GM23248 (cell line): ENCODE measurements at regions not wholly inside any gene's neighbourhood (a gene's known extent, or its start where the extent isn't known, plus 50 kb on each side); places are given as distances from the start of the nearest gene placed in this dataset.
A peak's percentile ranks its signal among the peaks of the same experiment; 100 is the strongest.

Experiments used
- DNase-seq: peaks from one replicate; pipeline ENCODE4 v3.0.0-alpha.2; 2015
- H2AFZ ChIP-seq: fragments of 200-600 bp; sonication (generic); 2 replicates; pipeline ENCODE4 v1.6.1; 2016; ENCODE audit warnings: antibody characterized with exemption
- H3F3A ChIP-seq: fragments of 200-600 bp; sonication (generic); 2 replicates; pipeline ENCODE4 v1.6.1; 2016; ENCODE audit warnings: mild to moderate bottlenecking, antibody characterized with exemption, mixed run types; ENCODE audit not compliant: insufficient read depth
- H3K27ac ChIP-seq: fragments of 200-600 bp; sonication (generic); 2 replicates; pipeline ENCODE4 v1.5.1; 2016; ENCODE audit warnings: mild to moderate bottlenecking
- H3K27me3 ChIP-seq: fragments of 200-600 bp; sonication (generic); replicated peaks from 2 replicates; pipeline ENCODE4 v1.6.1; 2016; ENCODE audit warnings: mild to moderate bottlenecking; ENCODE audit not compliant: insufficient read depth
- H3K36me3 ChIP-seq: fragments of 200-600 bp; sonication (generic); 2 replicates; pipeline ENCODE4 v1.6.1; 2016; ENCODE audit warnings: low read depth, mild to moderate bottlenecking
- H3K4me1 ChIP-seq: fragments of 200-600 bp; sonication (generic); 2 replicates; pipeline ENCODE4 v1.6.1; 2016; ENCODE audit warnings: mild to moderate bottlenecking; ENCODE audit not compliant: insufficient read depth
- H3K4me2 ChIP-seq: fragments of 200-600 bp; sonication (generic); one replicate; pipeline ENCODE4 v1.6.1; 2016; ENCODE audit warnings: mild to moderate bottlenecking; ENCODE audit not compliant: unreplicated experiment
- H3K4me3 ChIP-seq: fragments of 200-600 bp; sonication (generic); 2 replicates; pipeline ENCODE4 v1.5.1; 2016; ENCODE audit warnings: mild to moderate bottlenecking
- H3K79me2 ChIP-seq: fragments of 200-600 bp; sonication (generic); 2 replicates; pipeline ENCODE4 v1.6.1; 2016; ENCODE audit warnings: mild to moderate bottlenecking; ENCODE audit not compliant: insufficient read depth
- H3K9ac ChIP-seq: fragments of 200-600 bp; sonication (generic); 2 replicates; pipeline ENCODE4 v1.6.1; 2016; ENCODE audit warnings: mild to moderate bottlenecking
- H3K9me2 ChIP-seq: fragments of 200-600 bp; sonication (generic); 2 replicates; pipeline ENCODE4 v1.6.1; 2016; ENCODE audit warnings: mixed run types, mild to moderate bottlenecking, moderate library complexity; ENCODE audit not compliant: insufficient read depth
- H3K9me3 ChIP-seq: fragments of 200-600 bp; sonication (generic); one replicate; pipeline ENCODE4 v1.6.1; 2017; ENCODE audit warnings: low read depth
- H4K20me1 ChIP-seq: fragments of 200-600 bp; sonication (generic); 2 replicates; pipeline ENCODE4 v1.6.0; 2016; ENCODE audit not compliant: insufficient read depth
- EZH2 ChIP-seq: fragments of 200-600 bp; sonication (generic); IDR thresholded peaks from 2 replicates; pipeline ENCODE4 v1.6.1; 2018; ENCODE audit warnings: antibody characterized with exemption, mild to moderate bottlenecking; ENCODE audit not compliant: insufficient read depth, poor library complexity, severe bottlenecking
- EZH2phosphoT487 ChIP-seq: fragments of 200-600 bp; sonication (generic); IDR thresholded peaks from 2 replicates; pipeline ENCODE4 v1.6.1; 2018; ENCODE audit warnings: antibody characterized with exemption, moderate library complexity, mild to moderate bottlenecking, low read depth; ENCODE audit not compliant: insufficient read depth
- WGBS, 2 experiments: methylation state at CpG; one replicate each; pipeline ENCODE4 v1.1.6; 2015 to 2017; ENCODE audit warnings: low lambda C conversion rate in 2 of 2, low coverage in 1 of 2; ENCODE audit errors: missing lambda C conversion rate in 2 of 2; 5-methylcytosine and 5-hydroxymethylcytosine counted together
- in situ Hi-C: fragments of 300-500 bp; cut with MboI; formaldehyde crosslinking; loops from 2 replicates; pipeline ENCODE4 v1.15.0; 2020

- DNase-seq: no peak
- in situ Hi-C loops: no loop called here
- no peak overlapping the region for H3K27ac ChIP-seq
- WGBS, 2 experiments: 0 to 8% methylated on average over 1 of the region's 1 CpG
- H2AFZ ChIP-seq: no peak overlapping the region
- H3K79me2 ChIP-seq: no peaks in the 10 kb centered on the region
- H4K20me1 ChIP-seq: no peaks in the 10 kb centered on the region
- H3K36me3 ChIP-seq: no peaks in the 10 kb centered on the region
- H3K4me2 ChIP-seq: no peak overlapping the region
- H3K9me2 ChIP-seq: no peaks in the 10 kb centered on the region
- H3K4me3 ChIP-seq: no peak overlapping the region
- TF ChIP-seq EZH2: no peak
- H3F3A ChIP-seq: no peaks in the 10 kb centered on the region
- no peaks in the 10 kb centered on the region for H3K4me1 ChIP-seq
- no peak overlapping the region for H3K9ac ChIP-seq
- no peaks in the 10 kb centered on the region for H3K27me3 ChIP-seq
- no peaks in the 10 kb centered on the region for H3K9me3 ChIP-seq
Observed at GRCh38 chr5:91727463-91727862, 344.3 kb upstream of the ARRDC3 start.

- 27 to 28% methylated on average over 8 of the region's 8 CpGs for WGBS, 2 experiments
Observed at GRCh38 chr5:91722736-91723467, 339.8 kb upstream of the ARRDC3 start.

GRCh38 chr5:91712718-91713117 is 329.6 kb upstream of the ARRDC3 start:
- in situ Hi-C loops: no loop called here
- no peak overlapping the region for H3K4me3 ChIP-seq
- H3K4me1 ChIP-seq: no peaks in the 10 kb centered on the region
- H3K4me2 ChIP-seq: no peak overlapping the region
- TF ChIP-seq EZH2 (no peak), EZH2phosphoT487 (no peak)
- H3K27me3 ChIP-seq: no peaks in the 10 kb centered on the region
- no peaks in the 10 kb centered on the region for H3K9me3 ChIP-seq
- H3K9me2 ChIP-seq: no peaks in the 10 kb centered on the region
- no peaks in the 10 kb centered on the region for H3K79me2 ChIP-seq
- H2AFZ ChIP-seq: no peak overlapping the region
- H3K9ac ChIP-seq: no peak overlapping the region
- no peak overlapping the region for H3K27ac ChIP-seq
- peak; percentile 23 for DNase-seq
- no peaks in the 10 kb centered on the region for H3K36me3 ChIP-seq
- no peaks in the 10 kb centered on the region for H4K20me1 ChIP-seq
- H3F3A ChIP-seq: no peaks in the 10 kb centered on the region

More at GRCh38 chr5:91722736-91723467, 339.8 kb upstream of the ARRDC3 start:
- Histone ChIP-seq H3K4me1 (no peaks in the 10 kb centered on the region), H2AFZ (no peak overlapping the region), H3K9me2 (no peaks in the 10 kb centered on the region), H3K9me3 (no peaks in the 10 kb centered on the region), H3K4me2 (no peak overlapping the region), H3F3A (no peaks in the 10 kb centered on the region), H4K20me1 (no peaks in the 10 kb centered on the region), H3K9ac (no peak overlapping the region), H3K27me3 (no peaks in the 10 kb centered on the region), H3K36me3 (no peaks in the 10 kb centered on the region), H3K27ac (no peak overlapping the region), H3K4me3 (no peak overlapping the region), H3K79me2 (no peaks in the 10 kb centered on the region)
- in situ Hi-C loops: no loop called here
- TF ChIP-seq EZH2: no peak
- TF ChIP-seq EZH2phosphoT487: no peak
- no peak for DNase-seq

GRCh38 chr5:91707521-91707841 is 324.4 kb upstream of the ARRDC3 start:
- Histone ChIP-seq H3K9me2 (no peaks in the 10 kb centered on the region), H3K9me3 (no peaks in the 10 kb centered on the region), H3K4me2 (no peak overlapping the region), H4K20me1 (no peaks in the 10 kb centered on the region), H3K36me3 (no peaks in the 10 kb centered on the region), H3K27me3 (no peaks in the 10 kb centered on the region), H3K4me3 (no peak overlapping the region), H3K79me2 (no peaks in the 10 kb centered on the region), H3K4me1 (no peaks in the 10 kb centered on the region), H3K27ac (no peak overlapping the region), H2AFZ (no peak overlapping the region), H3K9ac (no peak overlapping the region), H3F3A (no peaks in the 10 kb centered on the region)
- TF ChIP-seq EZH2phosphoT487: no peak
- no peak for TF ChIP-seq EZH2
- 9 to 20% methylated on average over 1 of the region's 1 CpG for WGBS, 2 experiments
- DNase-seq: no peak
- in situ Hi-C loops: no loop called here

- Histone ChIP-seq H3K27ac (no peak overlapping the region), H3K36me3 (no peaks in the 10 kb centered on the region), H3K4me2 (no peak overlapping the region), H2AFZ (no peak overlapping the region), H4K20me1 (no peaks in the 10 kb centered on the region), H3K9me3 (no peaks in the 10 kb centered on the region), H3K9me2 (no peaks in the 10 kb centered on the region), H3F3A (no peaks in the 10 kb centered on the region), H3K9ac (no peak overlapping the region), H3K4me1 (no peaks in the 10 kb centered on the region), H3K4me3 (no peak overlapping the region), H3K27me3 (no peaks in the 10 kb centered on the region), H3K79me2 (no peaks in the 10 kb centered on the region)
- TF ChIP-seq EZH2 (no peak), EZH2phosphoT487 (no peak)
- DNase-seq: peak; percentile 9
- in situ Hi-C loops: no loop called here
- 0 to 5% methylated on average over 1 of the region's 1 CpG for WGBS, 2 experiments
Observed at GRCh38 chr5:91706785-91707520, 323.8 kb upstream of the ARRDC3 start.
